BJ (cell line): ENCODE measurements at regions not wholly inside any gene's neighbourhood (a gene's known extent, or its start where the extent isn't known, plus 50 kb on each side); places are given as distances from the start of the nearest gene placed in this dataset.

Experiments
- CTCF ChIA-PET: fragments of 350-600 bp; formaldehyde crosslinking; extraction: SDS; loops from one replicate; lab custom pipeline; 2021; ENCODE audit warnings: antibody characterized with exemption, inconsistent platforms; lab: Yijun Ruan, JAX
- POLR2A ChIA-PET: fragments of 300-600 bp; sonication (Branson Sonifier 250); formaldehyde crosslinking; extraction: SDS; loops from one replicate; lab custom pipeline; 2021; ENCODE audit warnings: antibody characterized with exemption; lab: Charles Lee
- DNase-seq: peaks from one replicate; pipeline ENCODE4 v3.0.0-alpha.2; 2011; ENCODE audit warnings: low read depth
- H3K27me3 ChIP-seq: 2 replicates; pipeline ENCODE4 v1.6.0; 2011; ENCODE audit warnings: low read length; ENCODE audit not compliant: control insufficient read depth, insufficient read depth
- H3K36me3 ChIP-seq: 2 replicates; pipeline ENCODE4 v1.5.1; 2011; ENCODE audit warnings: low read length; ENCODE audit not compliant: control insufficient read depth, insufficient read depth
- H3K4me3 ChIP-seq: 2 replicates; pipeline ENCODE4 v1.5.1; 2011; ENCODE audit warnings: low read depth, mild to moderate bottlenecking, control low read depth, low read length
- CTCF ChIP-seq: IDR thresholded peaks from 2 replicates; pipeline ENCODE4 v1.5.1; 2011; ENCODE audit warnings: low read depth, mild to moderate bottlenecking, control low read depth, inconsistent platforms, low read length, moderate library complexity; ENCODE audit not compliant: insufficient read depth

- POLR2A ChIA-PET, result no interaction called here
- Histone ChIP-seq H3K36me3 (no peaks in the 10 kb centered on the region), H3K27me3 (no peaks in the 10 kb centered on the region), H3K4me3 (no peak overlapping the region)
- no peak for TF ChIP-seq CTCF
- CTCF ChIA-PET, result no interaction called here
- no peak for DNase-seq
These were observed 436.2 kb downstream of the GABRG2 start for GRCh38 chr5:162503796-162504195.

GRCh38 chr5:162512935-162513565 is 445.5 kb downstream of the GABRG2 start:
- no peak for DNase-seq
- TF ChIP-seq CTCF, result no peak
- Histone ChIP-seq H3K4me3 (no peak overlapping the region), H3K27me3 (no peaks in the 10 kb centered on the region), H3K36me3 (no peaks in the 10 kb centered on the region)
- CTCF ChIA-PET, result no interaction called here
- POLR2A ChIA-PET, result no interaction called here

- no peak for TF ChIP-seq CTCF
- ChIA-PET POLR2A (no interaction called here), CTCF (no interaction called here)
- Histone ChIP-seq H3K27me3 (no peaks in the 10 kb centered on the region), H3K36me3 (no peaks in the 10 kb centered on the region), H3K4me3 (no peak overlapping the region)
- no peak for DNase-seq
These were observed 446.5 kb downstream of the GABRG2 start for GRCh38 chr5:162514116-162514515.

- H3K27me3 ChIP-seq, result no peaks in the 10 kb centered on the region
- CTCF ChIA-PET, result no interaction called here
- no peak for DNase-seq
- no peak for TF ChIP-seq CTCF
- POLR2A ChIA-PET, result no interaction called here
- H3K4me3 ChIP-seq, result no peak overlapping the region
- no peaks in the 10 kb centered on the region for H3K36me3 ChIP-seq
These were observed 453.3 kb downstream of the GABRG2 start for GRCh38 chr5:162520878-162521277.

- no peaks in the 10 kb centered on the region for H3K27me3 ChIP-seq
- TF ChIP-seq CTCF, result no peak
- no peak for DNase-seq
- POLR2A ChIA-PET, result no interaction called here
- CTCF ChIA-PET, result no interaction called here
- H3K36me3 ChIP-seq, result no peaks in the 10 kb centered on the region
- no peak overlapping the region for H3K4me3 ChIP-seq
These were observed 461.6 kb downstream of the GABRG2 start for GRCh38 chr5:162529209-162529608.
